K562 (cell line): ENCODE measurements at regions not wholly inside any gene's neighbourhood (a gene's known extent, or its start where the extent isn't known, plus 50 kb on each side); places are given as distances from the start of the nearest gene placed in this dataset.

Experiments used
- ATAC-seq: fragments of 200-7000 bp; cut with Tn5 transposase; 3 replicates; pipeline ENCODE4 v1.9.1; 2020; ENCODE audit warnings: moderate library complexity
- BruUV-seq: library from RNA; stranded (reverse); fragments of 400-500 nt; replicated peaks from 2 replicates; lab custom pipeline; 2021; lab: Mats Ljungman, UMichigan
- CTCF ChIA-PET: fragments of 300-600 bp; formaldehyde crosslinking; extraction: SDS; loops from one replicate; lab custom pipeline; 2021; ENCODE audit warnings: low intra/inter-chr PET ratio; lab: Yijun Ruan, JAX
- POLR2A ChIA-PET: fragments of 300-600, 350-650 bp; sonication (Branson Sonifier 250); formaldehyde crosslinking; extraction: SDS; loops from one replicate; lab custom pipeline; 2021; ENCODE audit warnings: antibody characterized with exemption, inconsistent platforms; lab: Yijun Ruan, JAX
- DNase-seq, 4 experiments: peaks; one replicate each; pipeline versions ENCODE4 v3.0.0 to v3.0.0-alpha.2; 2011 to 2018; ENCODE audit warnings: low spot score in 3 of 4, mixed read lengths in 3 of 4; ENCODE audit errors: extremely low read depth in 1 of 4
- FAIRE-seq: peaks from 2 replicates; lab custom pipeline; 2011; peaks lifted over from hg19 to GRCh38; lab: Jason Lieb, UNC
- H2AFZ ChIP-seq: 2 replicates; pipeline ENCODE4 v1.6.0; 2011; ENCODE audit warnings: low read depth, low read length, control low read depth, inconsistent platforms
- H3K27ac ChIP-seq: fragments of 200-600 bp; 3 replicates; pipeline ENCODE4 v1.8.0; 2011; ENCODE audit warnings: low read depth, mild to moderate bottlenecking, control low read depth, inconsistent platforms, low read length, moderate library complexity, mixed read lengths; ENCODE audit errors: extremely low read depth
- H3K27me3 ChIP-seq, 2 experiments: fragments of 300-600 bp in 1 of 2; 2 replicates in 1 of 2; 3 replicates in 1 of 2; pipeline versions ENCODE4 v1.6.0 to v1.8.0; 2011; ENCODE audit warnings: inconsistent platforms in 2 of 2, low read length in 2 of 2, mild to moderate bottlenecking in 1 of 2, mixed read lengths in 1 of 2, moderate library complexity in 1 of 2; ENCODE audit not compliant: control insufficient read depth in 2 of 2, insufficient read depth in 2 of 2
- H3K36me3 ChIP-seq: fragments of 300-600 bp; 3 replicates; pipeline ENCODE4 v1.8.0; 2011; ENCODE audit warnings: mild to moderate bottlenecking, low read length, inconsistent platforms; ENCODE audit not compliant: control insufficient read depth, insufficient read depth
- H3K4me1 ChIP-seq, 2 experiments: fragments of 200-600 bp in 1 of 2; replicated peaks in 1 of 2; 2 replicates in 1 of 2; 3 replicates in 1 of 2; pipeline versions ENCODE4 v1.5.1 to v1.8.0; 2011; ENCODE audit warnings: inconsistent platforms in 2 of 2, low read length in 2 of 2, mild to moderate bottlenecking in 1 of 2, mixed read lengths in 1 of 2, moderate library complexity in 1 of 2; ENCODE audit not compliant: control insufficient read depth in 2 of 2, insufficient read depth in 2 of 2
- H3K4me2 ChIP-seq: 2 replicates; pipeline ENCODE4 v1.6.1; 2011; ENCODE audit warnings: low read length, control low read depth, inconsistent platforms, mixed read lengths; ENCODE audit not compliant: insufficient read depth
- H3K4me3 ChIP-seq: fragments of 200-600 bp; sonication (generic), shearing (Covaris generic); 2 replicates; pipeline ENCODE4 v1.5.1; 2016; ENCODE audit warnings: control low read depth, inconsistent platforms
- H3K79me2 ChIP-seq: fragments of 200-600 bp; 3 replicates; pipeline ENCODE4 v1.8.0; 2011; ENCODE audit warnings: low read length, inconsistent platforms; ENCODE audit not compliant: control insufficient read depth, insufficient read depth
- H3K9ac ChIP-seq, 2 experiments: 2 replicates each; pipeline versions ENCODE4 v1.6.0 to v1.6.1; 2011; ENCODE audit warnings: low read depth in 2 of 2, low read length in 2 of 2, control low read depth in 1 of 2, inconsistent platforms in 1 of 2, mild to moderate bottlenecking in 1 of 2, mixed read lengths in 1 of 2; ENCODE audit not compliant: insufficient read depth in 1 of 2
- H3K9me1 ChIP-seq: one replicate; pipeline ENCODE4 v1.6.0; 2011; ENCODE audit warnings: inconsistent platforms, mild to moderate bottlenecking, low read length, moderate library complexity; ENCODE audit not compliant: control insufficient read depth, insufficient read depth
- H3K9me3 ChIP-seq: replicated peaks from 2 replicates; pipeline ENCODE4 v1.5.1; 2011; ENCODE audit warnings: low read depth, low read length, inconsistent platforms; ENCODE audit not compliant: control insufficient read depth, insufficient read depth
- H4K20me1 ChIP-seq: replicated peaks from 2 replicates; pipeline ENCODE4 v1.6.1; 2011; ENCODE audit warnings: low read length, inconsistent platforms, mixed read lengths; ENCODE audit not compliant: control insufficient read depth, insufficient read depth
- BCL6 ChIP-seq: fragments of 250-450 bp; sonication (Bioruptor Pico); IDR thresholded peaks from 2 replicates; pipeline ENCODE4 v1.4.0; 2020
- DDX20 ChIP-seq: fragments of 450-650 bp; IDR thresholded peaks from 2 replicates; pipeline ENCODE4 v1.6.1; 2016; ENCODE audit warnings: missing genetic modification characterization, low read depth, mild to moderate bottlenecking, missing compliant biosample characterization, moderate library complexity
- GABPB2 ChIP-seq: fragments of 250-450 bp; sonication (Bioruptor Pico); conservative IDR thresholded peaks from 2 replicates; pipeline ENCODE4 v1.5.1; 2021; ENCODE audit warnings: mild to moderate bottlenecking
- HDAC8 ChIP-seq: fragments of 450-650 bp; IDR thresholded peaks from 2 replicates; pipeline ENCODE4 v1.6.1; 2016; ENCODE audit warnings: mild to moderate bottlenecking, missing genetic modification characterization, moderate library complexity, missing compliant biosample characterization
- IRF2 ChIP-seq: sonication (generic); formaldehyde crosslinking; IDR thresholded peaks from 2 replicates; pipeline ENCODE4 v1.8.1; 2022; ENCODE audit warnings: mild to moderate bottlenecking, missing genetic modification reagents
- KLF6 ChIP-seq: fragments of 250-450 bp; sonication (Bioruptor Pico); IDR thresholded peaks from 2 replicates; pipeline ENCODE4 v1.4.0; 2020; ENCODE audit warnings: mild to moderate bottlenecking, moderate library complexity, borderline replicate concordance
- MECOM ChIP-seq: fragments of 250-450 bp; sonication (Bioruptor Pico); IDR thresholded peaks from 2 replicates; pipeline ENCODE4 v1.8.0; 2022; ENCODE audit warnings: inconsistent platforms
- MTA3 ChIP-seq: fragments of 450-650 bp; formaldehyde crosslinking; IDR thresholded peaks from 2 replicates; pipeline ENCODE4 v1.6.1; 2017; ENCODE audit warnings: mild to moderate bottlenecking, borderline replicate concordance
- RBBP5 ChIP-seq: fragments of 200-600 bp; sonication (generic); IDR thresholded peaks from 2 replicates; pipeline ENCODE4 v1.6.1; 2012; ENCODE audit warnings: borderline replicate concordance, mild to moderate bottlenecking, low read length, control low read depth, inconsistent platforms; ENCODE audit not compliant: insufficient read depth, poor library complexity, severe bottlenecking
- TRIM28 ChIP-seq: fragments of 450-650 bp; IDR thresholded peaks from 2 replicates; pipeline ENCODE4 v1.6.1; 2017
- WGBS: fragments of 100-300 bp; shearing (Covaris generic); methylation state at CpG from one replicate; pipeline ENCODE4 v1.1.6; 2016; ENCODE audit warnings: low coverage, mixed read lengths; ENCODE audit not compliant: insufficient coverage; ENCODE audit errors: missing lambda C conversion rate; 5-methylcytosine and 5-hydroxymethylcytosine counted together
- in situ Hi-C: fragments of 300-500 bp; cut with MboI; formaldehyde crosslinking; loops from 4 replicates; pipeline ENCODE4 v1.15.0; 2018; ENCODE audit warnings: inconsistent platforms, mixed read lengths
- intact Hi-C: fragments of 100-400 bp; cut with micrococcal nuclease; formaldehyde crosslinking; loops from 2 replicates; pipeline ENCODE4 v1.14.2; 2022
- TF ChIP-seq, protein P1 (sequence below): IDR thresholded peaks from 2 replicates; pipeline ENCODE4 v1.6.1; 2011; ENCODE audit not compliant: insufficient read length; ENCODE audit errors: extremely low read depth

DNA sequence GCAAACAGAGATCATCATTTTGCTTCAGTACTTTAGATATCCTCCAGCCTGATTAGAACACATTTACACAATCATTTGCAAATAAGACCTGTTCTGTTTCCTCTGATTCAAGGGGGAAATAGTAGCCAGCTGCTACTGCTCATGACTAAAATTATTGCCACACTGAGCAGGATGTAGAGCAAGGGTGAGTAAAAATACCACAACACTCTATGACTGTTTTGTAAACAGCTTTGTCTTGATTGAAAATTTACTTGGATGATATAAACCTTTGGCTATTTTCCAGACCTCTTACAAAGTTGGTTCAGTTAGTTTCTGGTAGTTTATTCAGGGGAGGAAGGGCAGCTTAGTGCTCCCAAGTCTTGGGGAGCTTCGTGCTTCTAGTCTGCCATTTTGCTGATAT lies 286.4 kb upstream of the CNTNAP5 start:
- no peak for DNase-seq
- Histone ChIP-seq H3K4me3 (no peak overlapping the region), H3K36me3 (no peaks in the 10 kb centered on the region), H3K4me2 (no peak overlapping the region), H3K79me2 (no peaks in the 10 kb centered on the region), H3K27me3 (no peaks in the 10 kb centered on the region), H3K9me3 (no peaks in the 10 kb centered on the region), H3K27ac (no peak overlapping the region), H3K9ac (no peak overlapping the region), H3K4me1 (no peaks in the 10 kb centered on the region), H4K20me1 (no peaks in the 10 kb centered on the region), H2AFZ (no peak overlapping the region), H3K9me1 (no peaks in the 10 kb centered on the region)
- intact Hi-C loops (no loop called here), in situ Hi-C loops (no loop called here)
- no peak for FAIRE-seq
- no TSS peak for BruUV-seq
- POLR2A ChIA-PET, result no interaction called here
- 0% methylated on average over 1 of the region's 1 CpG for WGBS
- CTCF ChIA-PET, result no interaction called here
- TF ChIP-seq MECOM (CRISPR knock-in tag), result no peak
- no peak for TF ChIP-seq IRF2 (CRISPR knock-in tag)
- TF ChIP-seq TRIM28, result no peak
- TF ChIP-seq RBBP5, result no peak
- TF ChIP-seq MTA3, result no peak
- no peak for TF ChIP-seq KLF6 (CRISPR knock-in tag)
- TF ChIP-seq HDAC8 (tag), result no peak
- TF ChIP-seq GABPB2, result no peak
- TF ChIP-seq, protein P1, sequence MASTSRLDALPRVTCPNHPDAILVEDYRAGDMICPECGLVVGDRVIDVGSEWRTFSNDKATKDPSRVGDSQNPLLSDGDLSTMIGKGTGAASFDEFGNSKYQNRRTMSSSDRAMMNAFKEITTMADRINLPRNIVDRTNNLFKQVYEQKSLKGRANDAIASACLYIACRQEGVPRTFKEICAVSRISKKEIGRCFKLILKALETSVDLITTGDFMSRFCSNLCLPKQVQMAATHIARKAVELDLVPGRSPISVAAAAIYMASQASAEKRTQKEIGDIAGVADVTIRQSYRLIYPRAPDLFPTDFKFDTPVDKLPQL, result no peak
- no peak for TF ChIP-seq BCL6
- TF ChIP-seq DDX20, result no peak
- ATAC-seq, result no peak
